B cell (primary cell): ENCODE measurements at regions not wholly inside any gene's neighbourhood (a gene's known extent, or its start where the extent isn't known, plus 50 kb on each side); places are given as distances from the start of the nearest gene placed in this dataset.

Experiments used
- ATAC-seq: fragments of 200-7000 bp; cut with Tn5 transposase; one replicate; pipeline ENCODE4 v1.10.0; 2021; ENCODE audit warnings: low read depth, mild to moderate bottlenecking, moderate number of reproducible peaks, moderate library complexity
- CTCF ChIA-PET: fragments of 350-600 bp; sonication (Branson Sonifier 250); formaldehyde crosslinking; loops from one replicate; lab custom pipeline; 2021; ENCODE audit warnings: antibody characterized with exemption, inconsistent platforms; lab: Charles Lee
- POLR2A ChIA-PET: fragments of 350-600 bp; sonication (Branson Sonifier 250); formaldehyde crosslinking; loops from one replicate; lab custom pipeline; 2021; ENCODE audit warnings: antibody characterized with exemption; lab: Charles Lee
- DNase-seq: peaks from one replicate; pipeline ENCODE4 v3.0.0; 2013
- H2AFZ ChIP-seq: 2 replicates; pipeline ENCODE4 v1.6.1; 2012; ENCODE audit warnings: mild to moderate bottlenecking, low read depth, low read length; ENCODE audit not compliant: insufficient read depth, poor library complexity, severe bottlenecking
- H3K27ac ChIP-seq, 2 donors: 1 replicate in 1 of 2; 2 replicates in 1 of 2; pipeline ENCODE4 v1.5.1; 2012 to 2013; ENCODE audit warnings: low read length in 2 of 2, mild to moderate bottlenecking in 2 of 2, moderate library complexity in 1 of 2
- H3K27me3 ChIP-seq, 4 experiments: fragments of 200-600 bp in 1 of 4; sonication (generic) in 1 of 4; replicated peaks in 1 of 4; 1 replicate in 2 of 4; 2 replicates in 2 of 4; pipeline versions ENCODE4 v1.6.1 to v1.7.0; 2013 to 2016; ENCODE audit warnings: low read length in 3 of 4, mild to moderate bottlenecking in 2 of 4, mixed read lengths in 1 of 4, moderate library complexity in 1 of 4; ENCODE audit not compliant: insufficient read depth in 4 of 4, control insufficient read depth in 3 of 4; ENCODE audit errors: control extremely low read depth in 1 of 4
- H3K36me3 ChIP-seq, 2 experiments: replicated peaks in 1 of 2; 1 replicate in 1 of 2; 2 replicates in 1 of 2; pipeline versions ENCODE4 v1.6.1 to v1.7.1; 2013; ENCODE audit warnings: low read length in 1 of 2; ENCODE audit not compliant: insufficient read depth in 2 of 2, control insufficient read depth in 1 of 2; ENCODE audit errors: control extremely low read depth in 1 of 2, extremely low read depth in 1 of 2
- H3K4me1 ChIP-seq, 2 donors: fragments of 200-600 bp in 1 of 2; sonication (generic) in 1 of 2; 1 replicate in 1 of 2; 2 replicates in 1 of 2; pipeline versions ENCODE4 v1.5.1 to v1.6.1; 2013 to 2017; ENCODE audit warnings: low read length in 2 of 2; ENCODE audit not compliant: control insufficient read depth in 2 of 2, insufficient read depth in 2 of 2
- H3K4me2 ChIP-seq: replicated peaks from 2 replicates; pipeline ENCODE3; 2012; ENCODE audit warnings: mild to moderate bottlenecking, low read depth, low read length; ENCODE audit not compliant: poor library complexity, severe bottlenecking
- H3K4me3 ChIP-seq, 5 experiments: fragments of 200-600 bp in 1 of 5; sonication (generic) in 1 of 5; 1 replicate in 3 of 5; 2 replicates in 2 of 5; pipeline versions ENCODE4 v1.5.1 to v1.7.0; 2011 to 2016; ENCODE audit warnings: low read length in 4 of 5, mild to moderate bottlenecking in 4 of 5, low read depth in 2 of 5, control low read depth in 1 of 5, moderate library complexity in 1 of 5; ENCODE audit not compliant: insufficient read depth in 1 of 5; ENCODE audit errors: control extremely low read depth in 1 of 5, extremely low read depth in 1 of 5
- H3K79me2 ChIP-seq: fragments of 200-600 bp; sonication (generic); one replicate; pipeline ENCODE4 v1.6.0; 2016; ENCODE audit warnings: low read length; ENCODE audit not compliant: control insufficient read depth, insufficient read depth
- H3K9ac ChIP-seq: fragments of 200-600 bp; sonication (generic); 2 replicates; pipeline ENCODE4 v1.6.1; 2017; ENCODE audit warnings: mild to moderate bottlenecking, low read length, moderate library complexity
- H3K9me3 ChIP-seq, 3 donors: one replicate each; pipeline versions ENCODE4 v1.6.1 to v1.7.1; 2013; ENCODE audit warnings: low read length in 2 of 3; ENCODE audit not compliant: control insufficient read depth in 2 of 3, insufficient read depth in 1 of 3; ENCODE audit errors: control extremely low read depth in 1 of 3
- H4K20me1 ChIP-seq: 2 replicates; pipeline ENCODE4 v1.6.0; 2012; ENCODE audit warnings: mild to moderate bottlenecking, low read length; ENCODE audit not compliant: insufficient read depth, control insufficient read depth, poor library complexity, severe bottlenecking
- H3K27ac Mint-ChIP-seq: one replicate; pipeline ENCODE4 v1.8.0; 2021; ENCODE audit warnings: mixed read lengths
- H3K27me3 Mint-ChIP-seq: one replicate; pipeline ENCODE4 v1.8.0; 2021; ENCODE audit warnings: mixed read lengths
- H3K4me1 Mint-ChIP-seq: one replicate; pipeline ENCODE4 v1.8.0; 2021; ENCODE audit warnings: mixed read lengths
- H3K4me3 Mint-ChIP-seq: one replicate; pipeline ENCODE4 v1.8.0; 2021; ENCODE audit warnings: mixed read lengths
- H3K9me3 Mint-ChIP-seq: one replicate; pipeline ENCODE4 v1.8.0; 2022; ENCODE audit warnings: mixed read lengths; ENCODE audit not compliant: insufficient read depth
- EZH2 ChIP-seq: IDR thresholded peaks from 2 replicates; pipeline ENCODE4 v1.6.1; 2012; ENCODE audit warnings: borderline replicate concordance, low read depth, mild to moderate bottlenecking, moderate library complexity, low read length; ENCODE audit not compliant: insufficient read depth, poor library complexity, severe bottlenecking
- WGBS: methylation state at CpG from one replicate; pipeline ENCODE4 v1.1.5; 2013; ENCODE audit warnings: missing lambda C conversion rate; ENCODE audit not compliant: insufficient coverage; 5-methylcytosine and 5-hydroxymethylcytosine counted together
- intact Hi-C: fragments of 100-400 bp; cut with micrococcal nuclease; formaldehyde crosslinking; loops from one replicate; pipeline ENCODE4 v1.10.0; 2022
- TF ChIP-seq, protein P1 (sequence below): fragments of 200-600 bp; IDR thresholded peaks from one replicate; pipeline ENCODE4 v1.8.0; 2022; ENCODE audit warnings: antibody characterized with exemption, mild to moderate bottlenecking

DNA sequence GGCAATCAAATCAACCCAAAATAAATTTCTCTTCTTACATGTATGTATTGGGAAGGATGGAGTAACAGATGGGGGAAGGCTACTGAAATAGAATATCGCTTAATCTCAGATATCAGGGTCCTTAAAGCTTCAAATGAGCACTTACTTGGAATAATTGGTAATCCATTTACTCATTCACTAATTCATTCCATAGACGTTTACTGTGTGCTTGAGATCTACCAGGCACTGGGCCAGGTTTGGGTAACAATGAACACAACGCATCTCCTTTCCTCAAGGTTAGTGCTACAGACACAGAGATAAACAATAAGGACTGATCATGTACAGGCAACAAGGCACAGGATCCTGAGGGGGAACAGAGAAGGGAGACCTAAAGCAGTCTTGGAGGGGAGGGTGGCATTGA is 54.4 kb upstream of the KRR1 start:
- H3K4me3 Mint-ChIP-seq = no peak overlapping the region
- H3K4me1 Mint-ChIP-seq = no peaks in the 10 kb centered on the region
- Histone ChIP-seq H2AFZ (no peak overlapping the region), H3K27me3 (peaks cover 0 to 10% (median 1%) of the 10 kb centered on the region in 4 experiments), H3K4me2 (no peak overlapping the region), H3K4me3 (no peak overlapping the region), H4K20me1 (no peaks in the 10 kb centered on the region), H3K79me2 (no peaks in the 10 kb centered on the region), H3K9ac (no peak overlapping the region), H3K9me3 (no peaks in the 10 kb centered on the region), H3K4me1 (no peaks in the 10 kb centered on the region), H3K27ac (no peak overlapping the region), H3K36me3 (no peaks in the 10 kb centered on the region)
- POLR2A ChIA-PET = interaction anchor here (0.7 kb wide), 1 partner anchor 15 kb away, joined by 3 read pairs; no protein-coding TSS in a partner anchor
- TF ChIP-seq, protein P1, sequence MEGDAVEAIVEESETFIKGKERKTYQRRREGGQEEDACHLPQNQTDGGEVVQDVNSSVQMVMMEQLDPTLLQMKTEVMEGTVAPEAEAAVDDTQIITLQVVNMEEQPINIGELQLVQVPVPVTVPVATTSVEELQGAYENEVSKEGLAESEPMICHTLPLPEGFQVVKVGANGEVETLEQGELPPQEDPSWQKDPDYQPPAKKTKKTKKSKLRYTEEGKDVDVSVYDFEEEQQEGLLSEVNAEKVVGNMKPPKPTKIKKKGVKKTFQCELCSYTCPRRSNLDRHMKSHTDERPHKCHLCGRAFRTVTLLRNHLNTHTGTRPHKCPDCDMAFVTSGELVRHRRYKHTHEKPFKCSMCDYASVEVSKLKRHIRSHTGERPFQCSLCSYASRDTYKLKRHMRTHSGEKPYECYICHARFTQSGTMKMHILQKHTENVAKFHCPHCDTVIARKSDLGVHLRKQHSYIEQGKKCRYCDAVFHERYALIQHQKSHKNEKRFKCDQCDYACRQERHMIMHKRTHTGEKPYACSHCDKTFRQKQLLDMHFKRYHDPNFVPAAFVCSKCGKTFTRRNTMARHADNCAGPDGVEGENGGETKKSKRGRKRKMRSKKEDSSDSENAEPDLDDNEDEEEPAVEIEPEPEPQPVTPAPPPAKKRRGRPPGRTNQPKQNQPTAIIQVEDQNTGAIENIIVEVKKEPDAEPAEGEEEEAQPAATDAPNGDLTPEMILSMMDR = no peak
- no peak for TF ChIP-seq EZH2
- intact Hi-C loops = no loop called here
- no peak overlapping the region for H3K27ac Mint-ChIP-seq
- ATAC-seq (no peak), DNase-seq (no peak)
- H3K27me3 Mint-ChIP-seq = peaks cover 15% of the 10 kb centered on the region
- CTCF ChIA-PET = no interaction called here
- no peaks in the 10 kb centered on the region for H3K9me3 Mint-ChIP-seq
- WGBS = no CpG with 5 or more reads among the region's 3 CpGs

DNA sequence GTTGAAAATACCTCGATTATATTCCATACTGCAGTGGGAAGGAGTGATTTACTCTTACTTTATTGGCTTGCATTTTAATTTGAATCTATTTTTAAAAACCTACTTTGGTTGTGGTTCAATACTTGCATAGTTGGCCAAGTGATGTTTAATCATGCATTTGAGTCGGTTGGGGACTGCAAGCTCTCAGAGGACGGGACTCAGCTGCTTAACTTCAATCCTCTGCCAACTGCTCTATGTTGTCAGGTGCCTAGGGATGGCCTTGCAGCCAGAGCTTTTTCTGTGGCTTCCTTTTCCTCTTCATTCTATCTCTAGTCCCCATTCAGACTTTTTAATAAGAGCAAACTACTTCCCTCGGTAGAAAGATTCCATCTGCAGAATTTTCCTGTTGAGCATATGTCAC is 53.4 kb upstream of the KRR1 start:
- TF ChIP-seq, protein P1 = no peak
- TF ChIP-seq EZH2 = no peak
- no peak for ATAC-seq
- Histone ChIP-seq H3K4me1 (no peaks in the 10 kb centered on the region), H3K36me3 (no peaks in the 10 kb centered on the region), H2AFZ (no peak overlapping the region), H3K27ac (no peak overlapping the region), H3K27me3 (peaks cover 0 to 11% (median 1%) of the 10 kb centered on the region in 4 experiments), H3K4me3 (no peak overlapping the region), H3K9ac (no peak overlapping the region), H3K9me3 (no peaks in the 10 kb centered on the region), H4K20me1 (no peaks in the 10 kb centered on the region), H3K4me2 (no peak overlapping the region), H3K79me2 (no peaks in the 10 kb centered on the region)
- no peak for DNase-seq
- Mint-ChIP-seq H3K4me1 (no peaks in the 10 kb centered on the region), H3K4me3 (no peak overlapping the region), H3K9me3 (no peaks in the 10 kb centered on the region), H3K27me3 (peaks cover 22% of the 10 kb centered on the region), H3K27ac (no peak overlapping the region)
- 80% methylated on average over 1 of the region's 4 CpGs for WGBS
- intact Hi-C loops = no loop called here
- ChIA-PET POLR2A (interaction anchor here (0.7 kb wide), 1 partner anchor 16 kb away, joined by 3 read pairs; no protein-coding TSS in a partner anchor), CTCF (no interaction called here)
